ENCODE measurements at regions not wholly inside any gene's neighbourhood (a gene's known extent, or its start where the extent isn't known, plus 50 kb on each side); places are given as distances from the start of the nearest gene placed in this dataset.

DNA sequence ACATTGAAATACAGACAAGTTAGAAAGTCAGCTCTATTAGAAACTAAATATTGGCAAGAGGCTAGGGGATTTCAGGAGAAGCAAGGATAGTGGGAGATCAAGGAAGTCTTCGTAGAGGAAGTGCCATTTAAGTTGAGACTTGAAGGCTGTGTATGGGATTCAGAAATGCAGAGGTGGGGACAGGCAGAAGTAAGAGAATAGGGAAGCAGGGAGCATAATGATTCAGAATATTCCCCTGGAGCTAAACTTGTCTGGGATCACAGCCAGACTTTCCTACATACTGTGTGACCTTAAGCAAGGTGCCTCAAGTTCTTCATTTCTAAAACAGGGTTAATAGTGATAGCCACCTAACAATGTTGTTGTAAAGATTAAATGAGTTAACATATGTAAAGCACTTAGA, 108.8 kb downstream of the DDIT4L start:
- TF ChIP-seq EZH2 (IDR thresholded peaks at IDR 0.05; ENCODE audit: insufficient read depth, poor library complexity, severe bottlenecking): no peak
- TF ChIP-seq EZH2phosphoT487 (IDR thresholded peaks at IDR 0.05; ENCODE audit: insufficient read depth, low read depth): no peak
